H1 (cell line): ENCODE measurements at regions not wholly inside any gene's neighbourhood (a gene's known extent, or its start where the extent isn't known, plus 50 kb on each side); places are given as distances from the start of the nearest gene placed in this dataset.

Source experiments
- EGR1 ChIP-seq: IDR thresholded peaks from 2 replicates; pipeline ENCODE4 v1.6.1; 2011; ENCODE audit warnings: low read depth, low read length, borderline replicate concordance
- EP300 ChIP-seq, 2 experiments: IDR thresholded peaks; 1 replicate in 1 of 2; 2 replicates in 1 of 2; pipeline ENCODE4 v1.6.1; 2011 to 2012; ENCODE audit warnings: low read depth in 2 of 2, low read length in 2 of 2, mild to moderate bottlenecking in 2 of 2, borderline replicate concordance in 1 of 2, inconsistent platforms in 1 of 2, moderate library complexity in 1 of 2
- HDAC2 ChIP-seq, 2 experiments: fragments of 300-600 bp in 1 of 2; sonication (generic) in 1 of 2; IDR thresholded peaks; 2 replicates each; pipeline ENCODE4 v1.6.1; 2011 to 2012; ENCODE audit warnings: low read depth in 2 of 2, low read length in 2 of 2, mild to moderate bottlenecking in 2 of 2, moderate library complexity in 2 of 2, borderline replicate concordance in 1 of 2, inconsistent platforms in 1 of 2
- JUND ChIP-seq: IDR thresholded peaks from 2 replicates; pipeline ENCODE4 v1.6.1; 2011; ENCODE audit warnings: mild to moderate bottlenecking, improper control_type of control experiment, low read length
- POLR2A ChIP-seq, 2 experiments: IDR thresholded peaks; 1 replicate in 1 of 2; 2 replicates in 1 of 2; pipeline ENCODE4 v1.6.1; 2011; ENCODE audit warnings: low read depth in 2 of 2, low read length in 2 of 2, mild to moderate bottlenecking in 2 of 2; ENCODE audit errors: control extremely low read depth in 1 of 2
- POLR2AphosphoS5 ChIP-seq: IDR thresholded peaks from 2 replicates; pipeline ENCODE4 v1.6.1; 2011; ENCODE audit warnings: low read depth, low read length
- RXRA ChIP-seq: IDR thresholded peaks from 2 replicates; pipeline ENCODE4 v1.6.1; 2011; ENCODE audit warnings: low read depth, mild to moderate bottlenecking, low read length, moderate library complexity; ENCODE audit not compliant: insufficient read depth
- SIN3A ChIP-seq, 2 experiments: IDR thresholded peaks in 1 of 2; conservative IDR thresholded peaks in 1 of 2; 2 replicates each; pipeline ENCODE4 v1.6.1; 2011 to 2012; ENCODE audit warnings: low read length in 2 of 2, improper control_type of control experiment in 1 of 2, low read depth in 1 of 2, mild to moderate bottlenecking in 1 of 2
- SRF ChIP-seq: IDR thresholded peaks from 2 replicates; pipeline ENCODE4 v1.6.1; 2011; ENCODE audit warnings: mild to moderate bottlenecking, low read depth, low read length, moderate library complexity
- TAF1 ChIP-seq: IDR thresholded peaks from 2 replicates; pipeline ENCODE4 v1.6.1; 2011; ENCODE audit warnings: mild to moderate bottlenecking, low read depth, low read length
- TF ChIP-seq, protein P1 (sequence below), 3 experiments: IDR thresholded peaks; 1 replicate in 2 of 3; 2 replicates in 1 of 3; pipeline versions ENCODE4 v1.5.1 to v1.6.1; 2011; ENCODE audit warnings: low read length in 3 of 3, mild to moderate bottlenecking in 3 of 3, inconsistent platforms in 2 of 3, low read depth in 1 of 3, moderate library complexity in 1 of 3; ENCODE audit not compliant: insufficient read depth in 1 of 3; ENCODE audit errors: control extremely low read depth in 1 of 3

DNA sequence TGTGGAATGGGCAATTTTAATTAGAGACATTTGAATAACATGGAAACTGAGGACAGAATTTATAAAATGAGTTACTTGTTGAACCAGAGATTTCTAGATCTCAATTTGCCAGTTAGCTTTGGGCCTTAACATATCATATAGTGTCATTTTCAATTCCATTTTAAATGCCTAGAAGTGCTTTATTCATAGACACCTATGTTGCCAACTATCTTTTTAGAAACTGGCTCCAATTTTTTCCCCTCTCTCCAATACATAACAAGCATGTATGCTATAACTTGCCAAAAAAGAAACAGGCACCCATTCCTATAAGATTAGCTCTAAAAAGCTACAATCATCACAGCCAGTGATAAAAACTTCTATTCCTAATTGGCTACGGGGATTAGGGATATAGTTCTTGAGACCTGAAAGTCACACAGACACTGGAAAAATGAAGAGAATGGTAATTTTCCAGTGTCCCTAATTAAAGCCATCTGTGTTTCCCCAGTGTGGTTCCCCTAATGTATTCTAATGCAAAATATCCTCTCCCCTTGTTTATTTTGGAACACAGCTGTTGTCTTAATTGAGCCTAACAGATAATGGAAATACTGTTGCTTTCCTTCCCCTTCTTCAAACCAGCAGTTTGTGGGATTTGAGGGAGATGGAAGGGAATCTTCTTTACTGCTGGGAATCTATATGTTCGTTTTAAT, 205.5 kb upstream of the FSHR start:
- TF ChIP-seq, protein P1, sequence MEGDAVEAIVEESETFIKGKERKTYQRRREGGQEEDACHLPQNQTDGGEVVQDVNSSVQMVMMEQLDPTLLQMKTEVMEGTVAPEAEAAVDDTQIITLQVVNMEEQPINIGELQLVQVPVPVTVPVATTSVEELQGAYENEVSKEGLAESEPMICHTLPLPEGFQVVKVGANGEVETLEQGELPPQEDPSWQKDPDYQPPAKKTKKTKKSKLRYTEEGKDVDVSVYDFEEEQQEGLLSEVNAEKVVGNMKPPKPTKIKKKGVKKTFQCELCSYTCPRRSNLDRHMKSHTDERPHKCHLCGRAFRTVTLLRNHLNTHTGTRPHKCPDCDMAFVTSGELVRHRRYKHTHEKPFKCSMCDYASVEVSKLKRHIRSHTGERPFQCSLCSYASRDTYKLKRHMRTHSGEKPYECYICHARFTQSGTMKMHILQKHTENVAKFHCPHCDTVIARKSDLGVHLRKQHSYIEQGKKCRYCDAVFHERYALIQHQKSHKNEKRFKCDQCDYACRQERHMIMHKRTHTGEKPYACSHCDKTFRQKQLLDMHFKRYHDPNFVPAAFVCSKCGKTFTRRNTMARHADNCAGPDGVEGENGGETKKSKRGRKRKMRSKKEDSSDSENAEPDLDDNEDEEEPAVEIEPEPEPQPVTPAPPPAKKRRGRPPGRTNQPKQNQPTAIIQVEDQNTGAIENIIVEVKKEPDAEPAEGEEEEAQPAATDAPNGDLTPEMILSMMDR (IDR thresholded peaks at IDR 0.05; ENCODE audit: control extremely low read depth in 1 of 3, insufficient read depth in 1 of 3, low read depth in 1 of 3, low read length in 3 of 3) = no peak
- TF ChIP-seq EP300 (IDR thresholded peaks at IDR 0.05; ENCODE audit: borderline replicate concordance in 1 of 2, low read depth in 2 of 2, low read length in 2 of 2) (no peak), POLR2A (IDR thresholded peaks at IDR 0.05; ENCODE audit: control extremely low read depth in 1 of 2, low read depth in 2 of 2, low read length in 2 of 2) (no peak), JUND (no peak), TAF1 (no peak), RXRA (no peak), POLR2AphosphoS5 (no peak), SRF (no peak), EGR1 (no peak), HDAC2 (IDR thresholded peaks at IDR 0.05; ENCODE audit: borderline replicate concordance in 1 of 2, low read depth in 2 of 2, low read length in 2 of 2) (no peak), SIN3A (conservative IDR thresholded peaks at IDR 0.05 in 1 of 2, IDR thresholded peaks at IDR 0.05 in 1 of 2; ENCODE audit: low read depth in 1 of 2, low read length in 2 of 2) (no peak)
